ENCODE measurements at regions not wholly inside any gene's neighbourhood (a gene's known extent, or its start where the extent isn't known, plus 50 kb on each side); places are given as distances from the start of the nearest gene placed in this dataset.

DNA sequence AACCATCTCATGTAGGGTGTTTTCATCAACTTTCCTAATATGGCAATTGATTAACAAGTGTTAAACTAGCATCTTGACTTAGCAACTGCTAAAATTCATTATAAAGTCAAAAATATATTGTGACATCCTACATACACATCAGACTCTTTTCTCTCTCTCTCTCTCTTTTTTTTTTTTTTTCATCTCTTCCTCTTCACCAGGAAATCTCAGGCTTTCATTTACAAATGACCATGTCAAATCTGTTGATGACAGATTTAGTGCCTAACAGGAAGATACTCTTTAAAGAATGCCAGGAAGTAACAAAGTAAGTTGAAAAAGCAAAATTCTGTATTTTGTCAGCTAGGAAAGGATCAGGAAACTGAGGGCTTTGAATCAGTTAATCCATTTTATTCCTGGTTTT lies 365.5 kb downstream of the PCDH7 start:
- no peak overlapping the region for H3K18ac ChIP-seq (ENCODE audit: extremely low read depth, low read length)
- H2BK5ac ChIP-seq (ENCODE audit: low read depth, low read length): no peak overlapping the region
- H3K27me3 ChIP-seq (replicated peaks in 1 of 4; ENCODE audit: control insufficient read depth in 3 of 4, extremely low read depth in 1 of 4, insufficient read depth in 3 of 4, low read length in 3 of 4): no peaks in the 10 kb centered on the region
- ChIA-PET CTCF (ENCODE audit: partially characterized antibody) (interaction anchor here (1.1 kb wide), 1 partner anchor 9 kb away, joined by 3 read pairs; no protein-coding TSS in a partner anchor), POLR2A (ENCODE audit: partially characterized antibody) (no interaction called here)
- H2BK20ac ChIP-seq (ENCODE audit: low read length): no peak overlapping the region
- no peak overlapping the region for H3K27ac ChIP-seq (ENCODE audit: low read depth, low read length)
- H2BK15ac ChIP-seq (ENCODE audit: low read length): no peak overlapping the region
- no peak overlapping the region for H4K5ac ChIP-seq (ENCODE audit: insufficient read length, low read depth, low read length)
- no peaks in the 10 kb centered on the region; a peak in 1 of 7 replicates for H3K4me1 ChIP-seq (replicated peaks in 1 of 4; ENCODE audit: control insufficient read depth in 3 of 4, insufficient read depth in 4 of 4, low read length in 3 of 4)
- no peak overlapping the region for H2BK120ac ChIP-seq (replicated peaks; ENCODE audit: low read depth, low read length)
- no peak for FAIRE-seq
- H3K9ac ChIP-seq (replicated peaks in 1 of 4; ENCODE audit: extremely low read depth in 1 of 4, low read depth in 3 of 4, low read length in 3 of 4): no peak overlapping the region
- no peak overlapping the region for H3K23ac ChIP-seq (ENCODE audit: insufficient read length)
- H3K4me2 ChIP-seq (ENCODE audit: insufficient read depth in 1 of 2, low read depth in 2 of 2, low read length in 2 of 2): no peak overlapping the region
- H4K91ac ChIP-seq (replicated peaks; ENCODE audit: insufficient read length, low read length): no peak overlapping the region
- H2BK12ac ChIP-seq (ENCODE audit: low read depth, low read length): no peak overlapping the region
- no peak overlapping the region for H2AK5ac ChIP-seq (ENCODE audit: low read depth, low read length)
- H3K4me3 ChIP-seq (ENCODE audit: extremely low read depth in 1 of 4, insufficient read depth in 2 of 4, low read depth in 3 of 4, low read length in 4 of 4): no peak overlapping the region
- no peaks in the 10 kb centered on the region for H3K23me2 ChIP-seq (ENCODE audit: low read depth, low read length)
- no peak overlapping the region for H2AFZ ChIP-seq (ENCODE audit: low read length)
- H4K20me1 ChIP-seq (replicated peaks in 1 of 2; ENCODE audit: control insufficient read depth in 1 of 2, insufficient read depth in 2 of 2, low read length in 2 of 2): no peaks in the 10 kb centered on the region
- H3K36me3 ChIP-seq (ENCODE audit: control insufficient read depth in 2 of 4, insufficient read depth in 4 of 4, low read length in 3 of 4): no peaks in the 10 kb centered on the region
- H3K79me2 ChIP-seq (ENCODE audit: control insufficient read depth in 1 of 2, insufficient read depth in 2 of 2, low read length in 2 of 2): no peaks in the 10 kb centered on the region
- H3K9me3 ChIP-seq (ENCODE audit: insufficient read depth in 2 of 2, low read depth in 1 of 2, low read length in 1 of 2): no peaks in the 10 kb centered on the region
- TF ChIP-seq NANOG (IDR thresholded peaks at IDR 0.05; ENCODE audit: insufficient read depth, low read depth, low read length, poor library complexity, severe bottlenecking) (no peak), CTBP2 (IDR thresholded peaks at IDR 0.05; ENCODE audit: borderline replicate concordance, insufficient read depth, insufficient read length, low read length) (no peak), POU5F1 (IDR thresholded peaks at IDR 0.05; ENCODE audit: low read depth, low read length) (no peak), JUND (IDR thresholded peaks at IDR 0.05; ENCODE audit: low read length) (no peak), KDM4A (IDR thresholded peaks at IDR 0.05; ENCODE audit: low read depth, low read length, severe bottlenecking) (no peak), SIN3A (conservative IDR thresholded peaks at IDR 0.05 in 1 of 2, IDR thresholded peaks at IDR 0.05 in 1 of 2; ENCODE audit: low read depth in 1 of 2, low read length in 2 of 2) (no peak), RXRA (IDR thresholded peaks at IDR 0.05; ENCODE audit: insufficient read depth, low read depth, low read length) (no peak)
- TF ChIP-seq, protein P1, sequence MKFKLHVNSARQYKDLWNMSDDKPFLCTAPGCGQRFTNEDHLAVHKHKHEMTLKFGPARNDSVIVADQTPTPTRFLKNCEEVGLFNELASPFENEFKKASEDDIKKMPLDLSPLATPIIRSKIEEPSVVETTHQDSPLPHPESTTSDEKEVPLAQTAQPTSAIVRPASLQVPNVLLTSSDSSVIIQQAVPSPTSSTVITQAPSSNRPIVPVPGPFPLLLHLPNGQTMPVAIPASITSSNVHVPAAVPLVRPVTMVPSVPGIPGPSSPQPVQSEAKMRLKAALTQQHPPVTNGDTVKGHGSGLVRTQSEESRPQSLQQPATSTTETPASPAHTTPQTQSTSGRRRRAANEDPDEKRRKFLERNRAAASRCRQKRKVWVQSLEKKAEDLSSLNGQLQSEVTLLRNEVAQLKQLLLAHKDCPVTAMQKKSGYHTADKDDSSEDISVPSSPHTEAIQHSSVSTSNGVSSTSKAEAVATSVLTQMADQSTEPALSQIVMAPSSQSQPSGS (IDR thresholded peaks at IDR 0.05; ENCODE audit: low read length): no peak
- H4K8ac ChIP-seq (ENCODE audit: extremely low read depth, insufficient read depth, low read length): no peak overlapping the region
- no peak overlapping the region for H3K56ac ChIP-seq (replicated peaks; ENCODE audit: insufficient read length, low read depth, low read length)
- no peak overlapping the region for H3K14ac ChIP-seq (ENCODE audit: insufficient read length)
- no peak overlapping the region for H3K4ac ChIP-seq (replicated peaks; ENCODE audit: insufficient read length, low read depth, low read length)
- no peaks in the 10 kb centered on the region for H3K79me1 ChIP-seq (ENCODE audit: low read depth, low read length)
- DNase-seq (ENCODE audit: low read depth in 1 of 2, low spot score in 2 of 2): no peak
